ENCODE measurements at regions not wholly inside any gene's neighbourhood (a gene's known extent, or its start where the extent isn't known, plus 50 kb on each side); places are given as distances from the start of the nearest gene placed in this dataset.

GRCh38 chr12:126383506-126383905 is 1318.3 kb downstream of the AACS start:
- ChIA-PET POLR2A (no interaction called here), CTCF (no interaction called here)
- TF ChIP-seq PRDM15 (CRISPR knock-in tag; IDR thresholded peaks at IDR 0.05) (no peak), MXD4 (CRISPR knock-in tag; IDR thresholded peaks at IDR 0.05; ENCODE audit: borderline replicate concordance) (no peak), ATF1 (CRISPR knock-in tag; IDR thresholded peaks at IDR 0.05) (no peak), NR2C2 (CRISPR knock-in tag; IDR thresholded peaks at IDR 0.05) (no peak), JUN (CRISPR knock-in tag; IDR thresholded peaks at IDR 0.05) (no peak), ZSCAN18 (CRISPR knock-in tag; IDR thresholded peaks at IDR 0.05) (no peak), MAX (CRISPR knock-in tag; IDR thresholded peaks at IDR 0.05) (no peak), IRF1 (CRISPR knock-in tag; IDR thresholded peaks at IDR 0.05) (no peak), TCF7 (CRISPR knock-in tag; IDR thresholded peaks at IDR 0.05; ENCODE audit: low read depth) (no peak), NR1H2 (CRISPR knock-in tag; IDR thresholded peaks at IDR 0.05) (no peak), CBFB (CRISPR knock-in tag; IDR thresholded peaks at IDR 0.05; ENCODE audit: low read depth) (no peak), ELF4 (CRISPR knock-in tag; IDR thresholded peaks at IDR 0.05; ENCODE audit: low read depth) (no peak), ERG (CRISPR knock-in tag; IDR thresholded peaks at IDR 0.05) (no peak), SOX15 (CRISPR knock-in tag; IDR thresholded peaks at IDR 0.05) (no peak), E2F5 (CRISPR knock-in tag; IDR thresholded peaks at IDR 0.05) (no peak), ZBTB43 (CRISPR knock-in tag; IDR thresholded peaks at IDR 0.05) (no peak)
- ATAC-seq = no peak
- Mint-ChIP-seq H3K27me3 (ENCODE audit: low read depth) (peaks cover 8% of the 10 kb centered on the region), H3K27ac (no peak overlapping the region), H3K9me3 (peaks cover 85% of the 10 kb centered on the region), H3K36me3 (peaks cover 73% of the 10 kb centered on the region), H3K4me1 (no peaks in the 10 kb centered on the region), H3K4me3 (no peak overlapping the region)
- no peak for DNase-seq (ENCODE audit: low spot score)

GRCh38 chr12:126384026-126384564 is 1318.9 kb downstream of the AACS start:
- DNase-seq (ENCODE audit: low spot score) (no peak), ATAC-seq (no peak)
- Mint-ChIP-seq H3K4me1 (no peaks in the 10 kb centered on the region), H3K27me3 (ENCODE audit: low read depth) (peaks cover 14% of the 10 kb centered on the region), H3K9me3 (peaks cover 85% of the 10 kb centered on the region), H3K4me3 (no peak overlapping the region), H3K36me3 (peaks cover 73% of the 10 kb centered on the region), H3K27ac (no peak overlapping the region)
- ChIA-PET CTCF (no interaction called here), POLR2A (no interaction called here)
- TF ChIP-seq ZNF671 (CRISPR knock-in tag; IDR thresholded peaks at IDR 0.05) = no peak
